Stimulated activated naive CD8-positive, alpha-beta T cell treated with anti-CD3 and anti-CD28 coated beads, Interleukin-15, Interleukin-2, amounts not matched to agents 100 U/mL and 50 U/mL, for 24 hours (primary cell): ENCODE measurements at regions not wholly inside any gene's neighbourhood (a gene's known extent, or its start where the extent isn't known, plus 50 kb on each side); places are given as distances from the start of the nearest gene placed in this dataset.

Experiments used
- ATAC-seq: fragments of 150-1000 bp; cut with Tn5 transposase; one replicate; pipeline ENCODE4 v1.10.0; 2021
- DNase-seq: peaks from one replicate; pipeline ENCODE4 v3.0.0; 2021

GRCh38 chr5:4197151-4197550 is 601.5 kb downstream of the IRX1 start:
- ATAC-seq (no peak), DNase-seq (no peak)

- ATAC-seq (no peak), DNase-seq (no peak)
Observed at GRCh38 chr5:4198461-4198860, 602.8 kb downstream of the IRX1 start.

GRCh38 chr5:4199049-4199841 is 603.6 kb downstream of the IRX1 start:
- DNase-seq (no peak), ATAC-seq (no peak)

DNA sequence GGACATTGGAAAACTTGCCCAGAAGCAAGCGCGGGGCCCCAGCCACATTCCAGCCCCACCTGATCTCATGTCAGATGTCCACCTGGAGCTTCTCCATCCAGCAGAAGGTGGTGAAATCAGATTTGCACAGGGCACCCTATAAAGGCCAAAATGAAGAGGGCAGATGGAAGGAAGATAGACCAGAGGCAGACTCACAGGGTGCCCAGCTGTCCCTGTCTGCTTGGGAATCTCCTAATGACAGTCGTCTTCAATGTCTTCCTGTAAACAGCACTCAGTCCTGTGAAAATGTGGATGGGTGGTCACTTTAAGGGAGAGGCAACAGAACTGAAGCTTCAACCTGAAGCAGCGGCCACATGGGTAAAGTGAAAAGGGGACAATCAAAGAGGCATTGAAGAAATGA is 607.5 kb downstream of the IRX1 start:
- ATAC-seq (no peak), DNase-seq (no peak)

GRCh38 chr5:4204276-4205141 is 608.9 kb downstream of the IRX1 start:
- ATAC-seq (no peak), DNase-seq (no peak)

GRCh38 chr5:4205398-4205797 is 609.8 kb downstream of the IRX1 start:
- ATAC-seq (no peak), DNase-seq (no peak)

GRCh38 chr5:4206127-4206526 is 610.5 kb downstream of the IRX1 start:
- ATAC-seq (no peak), DNase-seq (no peak)

- ATAC-seq (no peak), DNase-seq (no peak)
Observed at GRCh38 chr5:4207486-4207885, 611.9 kb downstream of the IRX1 start.

GRCh38 chr5:4208537-4208936 is 612.9 kb downstream of the IRX1 start:
- no peak for DNase-seq
- ATAC-seq: no peak

- DNase-seq (no peak), ATAC-seq (no peak)
Observed at GRCh38 chr5:4208996-4209395, 613.4 kb downstream of the IRX1 start.

GRCh38 chr5:4212071-4212739 is 616.6 kb downstream of the IRX1 start:
- ATAC-seq: no peak
- no peak for DNase-seq

GRCh38 chr5:4212981-4213819 is 617.6 kb downstream of the IRX1 start:
- DNase-seq (no peak), ATAC-seq (no peak)

GRCh38 chr5:4215143-4215542 is 619.5 kb downstream of the IRX1 start:
- ATAC-seq (no peak), DNase-seq (no peak)

- ATAC-seq (no peak), DNase-seq (no peak)
Observed at GRCh38 chr5:4216142-4216541, 620.5 kb downstream of the IRX1 start.

DNA sequence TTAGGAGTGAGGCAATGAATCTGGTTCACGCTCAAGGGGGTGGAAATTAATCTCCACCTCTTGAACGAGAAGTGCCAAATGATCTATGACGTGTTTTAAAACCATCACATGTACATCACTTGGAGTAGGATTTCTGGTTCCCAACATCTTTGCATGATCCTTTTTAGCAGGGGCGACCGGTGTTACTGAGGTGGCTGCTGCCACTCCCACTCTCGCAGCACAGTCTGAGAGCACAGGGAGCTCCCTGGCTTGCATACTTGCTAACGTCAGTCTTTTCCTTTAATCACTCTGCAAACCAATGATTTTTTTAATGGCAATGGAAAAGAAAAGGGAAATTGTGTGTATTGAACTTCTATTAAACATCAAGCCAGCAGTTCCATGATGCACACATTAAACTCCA is 624.4 kb downstream of the IRX1 start:
- ATAC-seq (no peak), DNase-seq (no peak)

- ATAC-seq (no peak), DNase-seq (no peak)
Observed at GRCh38 chr5:4221048-4221447, 625.4 kb downstream of the IRX1 start.

- ATAC-seq: no peak
- no peak for DNase-seq
Observed at GRCh38 chr5:4222147-4222546, 626.5 kb downstream of the IRX1 start.

GRCh38 chr5:4222821-4223220 is 627.2 kb downstream of the IRX1 start:
- DNase-seq: no peak
- no peak for ATAC-seq

- no peak for ATAC-seq
- DNase-seq: no peak
Observed at GRCh38 chr5:4225741-4226140, 630.1 kb downstream of the IRX1 start.

DNA sequence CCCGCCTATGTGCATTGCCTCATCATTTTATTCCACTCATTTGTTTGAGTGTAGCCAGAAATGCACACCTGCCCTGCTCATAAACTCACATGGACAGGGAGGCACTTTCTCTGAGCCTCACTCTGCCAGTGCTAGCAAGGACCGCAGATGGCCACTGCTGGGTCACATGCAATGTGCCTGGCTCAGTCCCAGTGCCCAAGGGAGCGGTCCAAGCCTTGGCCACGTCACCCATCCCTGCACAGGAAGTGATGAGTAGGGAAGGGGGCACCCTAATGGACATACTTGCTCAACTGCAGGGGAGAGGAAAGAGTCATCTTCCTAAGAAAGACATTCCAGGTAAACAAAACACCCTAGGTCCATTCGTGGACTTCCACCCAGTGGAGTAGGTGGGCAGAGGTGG is 630.9 kb downstream of the IRX1 start:
- DNase-seq (no peak), ATAC-seq (no peak)

GRCh38 chr5:4228708-4229107 is 633.1 kb downstream of the IRX1 start:
- DNase-seq: no peak
- no peak for ATAC-seq
